ENCODE measurements at regions not wholly inside any gene's neighbourhood (a gene's known extent, or its start where the extent isn't known, plus 50 kb on each side); places are given as distances from the start of the nearest gene placed in this dataset.

GRCh38 chr15:68506071-68506470, 72.7 kb upstream of the CORO2B start:
- Histone ChIP-seq H3K56ac (ENCODE audit: extremely low read depth, insufficient read depth, low read length) (no peak overlapping the region), H3K36me3 (ENCODE audit: control insufficient read depth, insufficient read depth, low read length) (no peaks in the 10 kb centered on the region), H4K5ac (ENCODE audit: low read depth, low read length) (no peak overlapping the region), H3K4me2 (ENCODE audit: low read depth, low read length) (no peak overlapping the region), H3K79me1 (ENCODE audit: low read depth in 1 of 2, low read length in 2 of 2) (no peaks in the 10 kb centered on the region), H2BK15ac (ENCODE audit: low read depth, low read length) (no peak overlapping the region), H3K4ac (ENCODE audit: low read depth, low read length) (no peak overlapping the region), H2AFZ (replicated peaks; ENCODE audit: low read length, poor library complexity) (no peak overlapping the region), H3K4me3 (ENCODE audit: insufficient read depth, low read depth, low read length) (no peak overlapping the region), H4K91ac (ENCODE audit: insufficient read depth, low read depth, low read length) (no peak overlapping the region), H3K14ac (replicated peaks; ENCODE audit: low read depth, low read length) (no peak overlapping the region), H4K8ac (ENCODE audit: low read depth in 2 of 2, low read length in 2 of 2) (no peak overlapping the region), H2BK5ac (ENCODE audit: low read depth, low read length, poor library complexity, severe bottlenecking) (no peak overlapping the region), H2AK5ac (ENCODE audit: low read depth, low read length) (no peak overlapping the region), H3K9me1 (ENCODE audit: insufficient read depth, low read length) (peaks cover 12% of the 10 kb centered on the region), H3K9me3 (ENCODE audit: control insufficient read depth, insufficient read depth, low read length) (no peaks in the 10 kb centered on the region), H2BK120ac (ENCODE audit: low read depth, low read length) (no peak overlapping the region), H3K23ac (ENCODE audit: low read depth, low read length) (no peak overlapping the region), H3K27ac (ENCODE audit: insufficient read depth, low read length) (no peak overlapping the region), H2BK20ac (ENCODE audit: low read depth, low read length) (no peak overlapping the region), H2AK9ac (replicated peaks; ENCODE audit: low read depth, low read length, poor library complexity) (no peak overlapping the region), H3K4me1 (ENCODE audit: control insufficient read depth, insufficient read depth, low read length) (peaks cover 11% of the 10 kb centered on the region), H3K9ac (ENCODE audit: low read depth, low read length) (no peak overlapping the region), H4K20me1 (ENCODE audit: insufficient read depth, low read length) (no peaks in the 10 kb centered on the region), H3K18ac (ENCODE audit: low read depth, low read length) (no peak overlapping the region), H3K27me3 (ENCODE audit: control insufficient read depth, insufficient read depth, low read length) (peaks cover 7% of the 10 kb centered on the region)
- TF ChIP-seq MXI1 (IDR thresholded peaks at IDR 0.05; ENCODE audit: borderline replicate concordance, low read depth, low read length) (no peak), POLR2A (IDR thresholded peaks at IDR 0.05; ENCODE audit: low read depth, low read length) (no peak), BHLHE40 (IDR thresholded peaks at IDR 0.05; ENCODE audit: low read depth, low read length) (no peak), CEBPB (IDR thresholded peaks at IDR 0.05; ENCODE audit: low read depth, low read length) (no peak), RAD21 (IDR thresholded peaks at IDR 0.05; ENCODE audit: low read length) (no peak), CHD1 (IDR thresholded peaks at IDR 0.05; ENCODE audit: low read depth, low read length) (no peak), CTCF (conservative IDR thresholded peaks at IDR 0.05; ENCODE audit: low read depth, low read length) (no peak)
- DNase-seq (no peak), ATAC-seq (ENCODE audit: low read depth) (no peak)
- dilution Hi-C loops (cut with HindIII; ENCODE audit: low sequenced_read_pairs, unreplicated experiment) = no loop called here
- POLR2A ChIA-PET (ENCODE audit: unreplicated experiment) = no interaction called here
- CTCF ChIA-PET = no interaction called here
- BruUV-seq (replicated peaks) = no TSS peak
- intact Hi-C loops (cut with micrococcal nuclease) = no loop called here
- in situ Hi-C loops (cut with MboI; ENCODE audit: low sequenced_read_pairs) = no loop called here
- 100% methylated on average over 1 of the region's 2 CpGs; no CpG with 5 or more reads in 1 of the 2 experiments for WGBS, 2 experiments (ENCODE audit: extremely low coverage in 2 of 2, insufficient read length in 1 of 2)

Measured in IMR-90 (cell line).